Activated naive CD8-positive, alpha-beta T cell treated with anti-CD3 and anti-CD28 coated beads for 36 hours (primary cell): ENCODE measurements at regions not wholly inside any gene's neighbourhood (a gene's known extent, or its start where the extent isn't known, plus 50 kb on each side); places are given as distances from the start of the nearest gene placed in this dataset.

ENCODE experiments used
- DNase-seq: peaks from one replicate; pipeline ENCODE4 v3.0.0; 2021
- H3K27ac Mint-ChIP-seq: one replicate; pipeline ENCODE4 v1.8.0; 2022; ENCODE audit warnings: mild to moderate bottlenecking, moderate library complexity, mixed read lengths
- H3K27me3 Mint-ChIP-seq: one replicate; pipeline ENCODE4 v1.8.0; 2022; ENCODE audit warnings: mild to moderate bottlenecking, mixed read lengths
- H3K36me3 Mint-ChIP-seq: one replicate; pipeline ENCODE4 v1.8.0; 2021; ENCODE audit warnings: mild to moderate bottlenecking, mixed read lengths
- H3K4me1 Mint-ChIP-seq: one replicate; pipeline ENCODE4 v1.8.0; 2021; ENCODE audit warnings: mixed read lengths
- H3K4me3 Mint-ChIP-seq: one replicate; pipeline ENCODE4 v1.8.0; 2022; ENCODE audit warnings: mild to moderate bottlenecking, moderate library complexity, mixed read lengths
- H3K9me3 Mint-ChIP-seq: one replicate; pipeline ENCODE4 v1.8.0; 2022; ENCODE audit warnings: mixed read lengths

DNA sequence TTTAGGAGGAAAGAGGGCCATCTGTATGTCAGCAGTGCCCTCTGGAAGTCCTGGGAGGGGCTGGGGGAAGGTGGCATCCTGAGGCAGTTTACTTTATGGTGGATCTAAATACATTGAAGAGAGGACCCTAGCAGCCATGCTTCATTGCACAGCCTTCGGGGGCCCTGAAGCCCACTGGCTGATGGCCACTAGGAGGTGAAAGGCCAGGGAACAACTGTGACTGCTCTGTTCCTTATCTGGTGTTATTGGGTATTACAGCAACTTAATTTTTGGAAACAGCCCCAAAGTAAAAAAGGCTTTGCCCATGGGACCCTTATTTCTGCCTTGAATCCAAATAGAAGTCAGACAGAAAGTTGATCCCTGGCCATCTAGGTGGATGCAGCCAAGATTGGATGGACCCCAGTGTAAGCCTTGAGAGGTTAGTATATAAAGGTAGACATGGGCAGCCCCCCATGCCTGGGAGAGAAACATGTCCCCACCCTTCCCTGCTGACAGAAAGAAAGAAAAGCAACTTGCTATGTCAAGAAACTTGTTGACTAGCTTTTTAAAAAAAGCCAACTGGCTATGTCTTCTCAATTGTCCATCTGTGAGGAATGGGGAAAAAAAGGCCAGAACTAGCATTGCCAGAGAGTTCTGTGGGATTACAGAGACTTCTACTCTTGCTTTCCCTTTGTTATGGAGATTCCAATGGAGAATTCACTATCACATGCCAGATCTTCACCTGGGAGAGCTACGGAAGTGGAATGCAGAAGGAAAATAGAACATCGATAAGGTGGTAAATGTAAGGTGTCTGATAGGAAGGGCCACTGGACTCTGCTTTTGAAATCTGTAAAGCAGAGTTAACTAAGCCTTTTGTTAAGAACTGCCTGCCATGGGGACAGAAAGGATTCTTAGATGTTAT, 58.6 kb upstream of the OSR1 start:
- Mint-ChIP-seq H3K36me3 (no peaks in the 10 kb centered on the region), H3K4me3 (no peak overlapping the region), H3K9me3 (no peaks in the 10 kb centered on the region), H3K4me1 (no peaks in the 10 kb centered on the region), H3K27ac (no peak overlapping the region), H3K27me3 (peaks cover 22% of the 10 kb centered on the region)
- DNase-seq, result no peak

DNA sequence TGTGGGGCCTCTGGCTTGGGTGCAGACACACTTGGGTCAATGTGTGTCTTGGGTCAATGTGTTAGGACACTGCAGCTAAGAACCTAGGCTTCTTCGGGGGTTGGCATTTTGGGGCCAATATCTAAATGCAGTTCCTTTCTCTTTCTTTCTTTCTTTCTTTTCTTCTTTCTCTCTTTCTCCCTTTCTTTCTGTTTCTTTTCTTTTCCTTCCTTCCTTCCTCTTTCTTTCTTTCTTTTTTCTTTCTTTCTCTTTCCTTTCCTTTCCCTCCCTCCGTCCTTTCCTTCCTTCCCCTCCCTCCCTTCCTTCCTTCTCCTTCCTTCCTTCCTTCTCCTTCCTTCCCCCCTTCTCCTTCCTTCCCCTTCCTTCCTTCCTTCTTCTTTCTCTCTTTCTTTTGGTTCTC, 57.7 kb upstream of the OSR1 start:
- Mint-ChIP-seq H3K9me3 (peaks cover 2% of the 10 kb centered on the region), H3K27ac (no peak overlapping the region), H3K4me3 (no peak overlapping the region), H3K36me3 (no peaks in the 10 kb centered on the region), H3K27me3 (peaks cover 15% of the 10 kb centered on the region), H3K4me1 (no peaks in the 10 kb centered on the region)
- no peak for DNase-seq

DNA sequence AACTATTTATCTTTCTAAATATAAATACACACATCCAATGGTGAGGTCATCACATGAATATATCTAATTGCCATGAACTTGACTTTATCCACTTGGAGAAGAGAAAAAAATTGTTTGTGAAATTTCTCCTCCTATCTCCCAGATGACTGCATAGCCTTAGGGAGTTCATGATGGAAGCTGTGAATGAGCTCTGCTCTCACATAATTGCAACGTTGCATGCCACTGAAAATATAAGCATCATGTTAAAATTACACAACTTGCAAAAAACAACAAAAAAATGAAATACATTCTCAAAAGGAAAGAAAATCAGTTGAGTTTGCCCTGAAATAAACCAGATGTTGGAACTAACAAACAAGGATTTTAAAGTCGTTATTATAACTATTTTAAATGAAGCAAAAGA, 50.6 kb upstream of the OSR1 start:
- Mint-ChIP-seq H3K4me1 (no peaks in the 10 kb centered on the region), H3K4me3 (no peak overlapping the region), H3K36me3 (no peaks in the 10 kb centered on the region), H3K27ac (no peak overlapping the region), H3K9me3 (peaks cover 3% of the 10 kb centered on the region), H3K27me3 (peaks cover 17% of the 10 kb centered on the region)
- no peak for DNase-seq

DNA sequence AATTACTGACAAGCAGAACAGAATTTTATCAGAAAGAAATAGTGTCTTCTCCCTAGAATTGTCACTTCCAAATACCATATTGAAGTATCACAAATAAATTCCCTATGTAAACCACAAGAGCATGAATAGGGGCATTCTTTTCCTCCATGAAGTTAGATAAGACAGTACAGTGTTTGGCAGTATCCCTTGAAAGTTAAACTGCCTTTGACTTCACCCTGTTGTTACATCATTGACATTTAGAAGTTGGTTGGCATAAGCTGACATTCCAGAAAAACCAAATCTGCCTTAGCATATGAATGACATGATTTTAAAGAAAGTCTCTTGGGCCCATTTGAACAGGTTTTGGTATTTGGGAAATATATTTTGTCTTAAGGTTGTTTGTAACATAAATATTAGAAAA, 50.2 kb upstream of the OSR1 start:
- H3K27ac Mint-ChIP-seq, result no peak overlapping the region
- H3K4me1 Mint-ChIP-seq, result no peaks in the 10 kb centered on the region
- no peak for DNase-seq
- H3K9me3 Mint-ChIP-seq, result peaks cover 3% of the 10 kb centered on the region
- no peaks in the 10 kb centered on the region for H3K36me3 Mint-ChIP-seq
- H3K27me3 Mint-ChIP-seq, result peaks cover 17% of the 10 kb centered on the region
- no peak overlapping the region for H3K4me3 Mint-ChIP-seq
